NCI-H446 (cell line): ENCODE measurements at regions not wholly inside any gene's neighbourhood (a gene's known extent, or its start where the extent isn't known, plus 50 kb on each side); places are given as distances from the start of the nearest gene placed in this dataset.
A peak's percentile ranks its signal among the peaks of the same experiment; 100 is the strongest.
"Not testable (repeated sequence)": the region's sequence is repeated elsewhere in the genome, so short reads cannot be mapped to it uniquely, and the experiment has no call there.

Experiments
- DNase-seq, 2 experiments: peaks; one replicate each; lab custom pipeline; 2025; lab: John Stamatoyannopoulos, UW

DNA sequence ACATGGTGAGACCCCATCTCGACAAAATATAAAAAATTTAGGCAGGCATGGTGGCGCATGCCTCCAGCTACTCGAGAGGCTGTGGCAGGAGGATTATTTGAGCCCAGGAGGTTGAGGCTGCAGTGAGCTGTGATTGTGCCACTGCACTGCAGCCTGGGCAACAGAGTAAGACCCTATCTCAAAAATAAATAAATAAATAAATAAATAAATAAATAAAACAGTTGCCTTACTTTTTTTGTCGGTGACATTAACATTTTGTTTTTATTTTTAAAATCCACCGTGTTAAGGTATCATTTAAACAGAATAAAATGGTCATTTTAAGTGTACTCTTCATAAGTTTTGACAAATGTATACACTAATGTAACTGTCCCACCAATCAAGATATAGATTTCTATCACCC lies 57.0 kb downstream of the RASL11A start:
- DNase-seq, result no peak

DNA sequence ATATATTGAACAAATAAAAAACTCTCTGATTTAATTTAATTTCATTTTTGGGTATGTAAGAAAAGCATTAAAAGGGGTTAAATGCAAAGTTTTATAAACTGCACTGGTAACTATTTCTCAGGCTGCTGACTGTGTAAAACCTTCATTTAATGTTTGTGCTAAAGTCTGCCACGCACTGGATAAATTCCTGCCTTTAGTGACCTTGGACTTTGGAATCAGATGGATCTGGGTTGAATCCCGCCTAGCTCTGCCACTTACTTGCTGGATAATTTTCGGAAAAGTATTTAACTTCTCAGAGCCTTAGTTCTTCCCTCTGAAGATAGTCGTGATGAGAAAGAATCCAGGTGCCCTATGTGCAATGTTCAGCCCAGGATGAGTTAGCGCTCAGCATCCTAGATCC lies 58.6 kb downstream of the RASL11A start:
- no peak for DNase-seq

DNA sequence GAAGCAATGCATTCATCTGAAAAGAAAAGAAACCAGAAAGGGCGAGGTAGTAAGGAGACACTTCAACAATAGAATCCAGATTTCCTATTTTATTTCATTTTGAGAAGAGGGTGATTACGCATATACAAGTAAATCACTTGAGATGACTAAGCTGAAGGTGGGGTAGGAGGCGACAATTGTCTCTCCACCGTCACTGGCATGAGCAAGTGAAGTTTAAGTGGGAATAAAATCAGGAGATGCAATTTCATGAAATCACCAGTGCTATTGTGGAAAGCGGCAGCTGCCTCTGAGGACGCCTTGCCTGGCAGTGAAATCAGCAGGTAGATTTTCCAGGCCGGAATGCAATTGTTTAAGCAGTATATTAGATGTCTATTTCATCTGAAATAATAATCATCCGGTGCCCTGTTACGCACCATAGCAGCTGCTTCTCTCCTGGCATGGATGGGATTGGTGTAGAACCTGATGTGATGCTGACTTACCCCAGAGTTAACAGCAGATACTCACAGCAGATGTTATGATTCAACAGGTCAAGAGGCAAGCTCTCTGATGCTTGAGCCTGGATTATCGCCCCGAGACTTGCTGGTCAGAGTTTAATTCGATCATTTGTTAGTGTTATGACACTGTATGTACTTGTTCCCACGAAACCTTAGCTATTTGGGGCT lies 64.3 kb downstream of the RASL11A start:
- DNase-seq, result no peak

DNA sequence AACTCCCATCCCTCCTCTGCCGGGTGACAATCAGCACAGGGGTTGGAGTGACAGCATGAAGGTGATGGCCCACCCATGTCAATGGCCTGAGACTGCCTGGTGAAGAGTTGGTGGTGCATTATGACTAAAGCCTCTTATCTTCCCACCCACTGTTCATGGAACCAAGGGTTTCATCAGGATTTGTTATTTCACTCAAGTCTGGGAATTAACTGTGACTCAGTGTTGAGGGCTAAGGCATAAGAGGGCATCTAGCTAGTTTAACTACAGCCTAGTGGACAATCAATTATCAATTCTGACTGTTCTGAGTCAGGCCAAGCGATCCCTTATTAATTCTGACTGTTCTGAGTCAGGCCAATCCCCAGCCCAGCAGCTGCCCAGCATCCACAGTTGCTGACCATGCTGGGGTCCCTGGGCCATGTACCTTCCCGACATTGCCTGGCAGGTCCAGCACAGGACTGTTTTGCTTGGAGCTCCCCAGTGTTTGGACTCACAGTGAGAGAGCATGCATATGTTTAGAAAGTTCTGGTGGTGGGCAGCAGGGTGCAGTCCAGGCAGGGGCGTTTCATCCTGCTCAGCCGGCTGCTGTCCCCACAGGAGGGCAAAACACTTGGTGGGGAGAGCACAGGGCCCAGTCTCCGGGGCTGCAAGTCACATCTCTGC lies 65.5 kb downstream of the RASL11A start:
- DNase-seq, result no peak

DNA sequence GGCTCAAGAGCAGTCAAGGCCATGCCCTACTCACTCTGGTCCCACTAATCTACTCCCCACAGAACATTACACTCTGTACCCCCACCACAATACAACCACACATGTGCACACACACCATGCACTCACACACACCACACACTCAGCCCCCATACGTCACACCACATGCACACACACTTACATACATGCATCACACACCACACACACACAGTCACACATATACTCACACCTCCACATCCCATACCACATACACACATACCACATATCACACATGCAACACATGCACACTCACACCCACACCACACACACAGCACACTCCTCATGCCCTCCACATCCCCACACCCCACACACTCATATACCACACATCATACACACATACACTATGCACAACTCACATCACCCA lies 67.6 kb downstream of the RASL11A start:
- no peak for DNase-seq

DNA sequence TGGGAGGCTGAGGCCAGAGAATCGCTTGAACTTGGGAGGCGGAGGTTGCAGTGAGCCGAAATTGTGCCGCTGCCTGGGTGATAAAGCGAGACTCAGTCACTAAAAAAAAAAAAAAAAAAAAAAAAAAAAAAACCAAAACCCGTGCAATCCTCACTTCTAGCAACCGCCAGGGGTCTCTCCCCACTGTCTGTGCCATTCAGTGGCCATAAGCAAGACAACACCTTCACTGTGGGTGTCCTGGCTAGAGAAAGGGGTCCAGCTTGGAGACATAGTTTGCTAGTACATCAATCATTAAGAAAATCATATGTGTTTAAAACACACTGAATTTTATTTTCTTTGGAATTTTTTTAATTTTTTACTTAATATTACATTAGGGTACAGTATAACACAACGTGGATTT lies 68.2 kb downstream of the RASL11A start:
- DNase-seq, result no peak

DNA sequence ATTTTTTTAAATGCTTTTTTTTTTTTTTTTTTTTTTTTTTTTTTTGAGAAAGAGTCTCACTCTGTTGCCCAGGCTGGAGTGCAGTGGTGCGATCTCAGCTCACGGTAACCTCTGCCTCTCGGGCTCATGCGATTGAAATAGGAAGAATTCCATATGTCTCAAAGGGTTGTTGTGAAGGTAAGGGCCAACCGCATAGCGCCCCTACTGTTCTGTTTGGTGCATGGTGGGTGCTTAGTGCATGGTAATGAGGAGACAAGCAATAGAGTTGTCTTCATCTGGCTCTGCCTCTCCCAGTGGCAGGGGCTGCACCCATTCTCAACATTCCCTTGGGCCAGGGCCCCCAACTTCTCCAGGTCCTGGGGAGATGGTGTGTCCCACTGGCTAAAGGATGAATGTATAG lies 68.7 kb downstream of the RASL11A start:
- peak in 1 of 2 experiments; percentile 13 for DNase-seq

DNA sequence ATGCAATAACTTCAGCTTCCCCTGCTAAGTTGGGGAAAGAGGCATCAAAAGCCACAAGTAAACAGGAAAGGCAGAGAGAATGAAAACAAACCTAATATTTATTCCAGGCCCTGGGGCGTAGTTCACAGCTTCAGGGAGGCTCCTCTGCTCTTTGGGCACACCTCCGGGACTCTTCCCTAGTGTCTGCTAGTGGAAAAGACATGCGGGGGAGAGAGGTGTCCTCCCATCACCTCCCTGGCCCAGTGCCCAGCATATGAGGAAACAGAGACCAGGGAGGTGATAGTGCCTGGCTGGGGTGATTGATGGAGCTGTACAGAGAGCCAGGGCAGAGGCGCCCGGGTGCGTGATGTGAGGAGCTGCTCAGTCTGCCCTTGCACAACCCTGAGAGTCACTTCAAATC lies 71.0 kb downstream of the RASL11A start:
- no peak for DNase-seq

DNA sequence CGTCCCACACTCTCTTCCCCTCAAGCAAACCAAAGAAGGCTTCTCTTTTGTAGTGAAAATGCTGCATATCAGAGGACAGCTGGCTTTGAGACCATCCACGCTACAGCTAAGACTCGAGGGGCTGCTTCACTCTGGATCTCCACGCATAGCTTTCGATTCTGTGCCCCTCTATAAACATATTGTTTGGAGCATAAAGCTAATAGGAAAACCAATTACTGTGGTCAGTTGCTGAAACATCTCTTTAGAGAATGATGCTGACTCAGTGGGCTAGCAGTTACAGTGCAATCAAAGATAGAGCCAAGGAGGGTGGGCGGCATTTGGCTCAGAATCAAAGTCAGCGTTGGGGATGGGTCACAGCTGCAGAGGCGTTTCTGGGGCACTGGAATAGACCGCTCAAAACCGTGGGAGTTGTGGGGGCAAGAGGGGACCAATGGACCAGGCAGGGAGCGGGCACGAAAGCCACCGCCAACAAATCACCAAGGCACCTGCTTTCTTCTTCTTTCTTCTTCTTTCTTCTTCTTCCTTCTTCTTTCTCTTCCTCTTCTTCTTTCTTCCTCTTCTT lies 76.7 kb downstream of the RASL11A start:
- no peak for DNase-seq

DNA sequence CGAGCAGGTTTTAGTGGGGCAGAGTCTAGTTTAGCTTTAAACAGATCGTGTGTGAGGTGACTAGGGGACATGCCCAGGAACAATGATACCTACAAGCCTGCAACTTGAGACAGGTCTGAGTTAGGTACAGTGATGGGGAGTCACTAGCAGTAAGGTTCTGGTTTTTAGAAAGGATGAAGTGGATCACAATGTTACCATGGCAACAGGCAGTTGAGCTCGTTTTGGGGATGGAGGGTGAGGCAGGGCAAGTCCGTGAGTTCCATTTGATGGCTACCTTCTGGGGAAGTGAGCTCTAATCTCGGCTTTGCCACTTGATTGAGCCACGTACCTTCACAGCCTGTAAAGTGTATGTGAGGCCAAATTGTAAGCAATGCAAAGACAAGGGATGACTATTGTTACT lies 76.0 kb upstream of the GTF3A start:
- no peak for DNase-seq

DNA sequence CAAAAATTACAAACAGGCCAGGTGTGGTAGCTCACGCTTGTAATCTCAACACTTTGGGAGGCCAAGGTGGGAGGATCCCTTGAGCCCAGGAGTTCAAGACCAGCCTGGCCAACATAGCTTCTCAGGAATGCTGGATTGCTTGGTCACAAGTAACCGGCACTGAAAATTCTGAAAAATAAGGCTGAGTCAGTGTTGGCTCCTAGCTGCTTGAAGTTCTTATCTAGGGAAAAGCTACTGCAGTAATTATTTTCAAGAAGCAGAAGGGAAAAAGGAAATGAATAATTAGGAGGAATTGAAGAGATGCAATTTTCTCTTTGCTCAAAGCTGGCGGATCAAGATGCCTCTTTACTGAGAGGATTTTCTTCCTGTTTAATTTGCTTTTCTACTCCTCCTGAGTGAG lies 75.0 kb upstream of the GTF3A start:
- DNase-seq, result no peak

DNA sequence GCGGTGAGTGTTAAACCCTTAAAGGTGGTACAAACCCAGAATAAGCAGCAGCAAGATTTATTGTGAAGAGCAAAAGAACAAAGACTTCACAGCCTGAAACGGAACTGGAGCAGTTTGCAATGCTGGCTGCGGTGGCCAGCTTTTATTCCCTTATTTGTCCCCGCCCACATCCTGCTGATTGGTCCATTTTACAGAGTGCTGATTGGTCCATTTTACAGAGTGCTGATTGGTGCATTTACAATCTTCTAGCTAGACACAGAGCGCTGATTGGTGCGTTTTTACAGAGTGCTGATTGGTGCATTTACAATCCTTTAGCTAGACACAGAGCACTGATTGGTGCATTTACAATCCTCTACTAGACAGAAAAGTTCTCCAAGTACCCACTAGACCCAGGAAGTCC lies 73.6 kb upstream of the GTF3A start:
- not testable (repeated sequence) for DNase-seq

DNA sequence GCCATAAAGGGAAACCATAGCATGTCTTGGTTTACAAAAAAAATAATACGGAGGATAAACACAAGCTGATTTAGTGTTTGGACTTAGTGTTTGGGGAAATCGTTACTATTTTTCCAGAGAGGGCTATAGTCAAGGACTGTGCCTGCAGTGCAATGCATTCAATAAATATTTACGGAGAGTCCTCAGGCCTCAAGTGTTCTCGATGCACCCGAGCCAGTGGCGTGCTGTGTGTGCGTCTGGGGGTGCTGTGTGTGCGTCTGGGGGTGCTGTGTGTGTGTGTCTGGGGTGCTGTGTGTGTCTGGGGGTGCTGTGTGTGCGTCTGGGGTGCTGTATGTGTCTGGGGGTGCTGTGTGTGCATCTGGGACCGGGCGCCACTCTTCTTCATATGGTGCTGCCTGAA lies 71.7 kb upstream of the GTF3A start:
- DNase-seq, result no peak

DNA sequence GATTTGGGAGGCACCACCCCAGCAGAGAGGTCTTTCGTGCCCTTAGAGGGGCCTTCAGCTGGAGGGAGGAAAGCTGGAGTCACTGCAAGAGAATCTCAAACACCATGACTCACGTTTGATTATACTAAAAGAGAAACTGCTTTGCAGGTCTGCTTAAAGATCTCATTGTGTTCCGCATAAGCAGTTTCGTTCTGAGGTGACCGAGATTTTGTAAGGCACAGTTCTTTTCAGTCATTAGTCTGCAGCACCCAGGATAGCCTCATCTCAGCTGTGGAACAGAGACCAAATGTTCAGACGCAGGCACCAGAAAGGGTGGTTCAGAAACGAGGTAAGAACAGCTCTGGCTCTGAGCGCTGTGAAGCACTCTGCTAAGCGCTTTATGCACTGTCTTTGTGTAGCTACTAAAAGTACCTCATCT lies 71.2 kb upstream of the GTF3A start:
- DNase-seq, result no peak

DNA sequence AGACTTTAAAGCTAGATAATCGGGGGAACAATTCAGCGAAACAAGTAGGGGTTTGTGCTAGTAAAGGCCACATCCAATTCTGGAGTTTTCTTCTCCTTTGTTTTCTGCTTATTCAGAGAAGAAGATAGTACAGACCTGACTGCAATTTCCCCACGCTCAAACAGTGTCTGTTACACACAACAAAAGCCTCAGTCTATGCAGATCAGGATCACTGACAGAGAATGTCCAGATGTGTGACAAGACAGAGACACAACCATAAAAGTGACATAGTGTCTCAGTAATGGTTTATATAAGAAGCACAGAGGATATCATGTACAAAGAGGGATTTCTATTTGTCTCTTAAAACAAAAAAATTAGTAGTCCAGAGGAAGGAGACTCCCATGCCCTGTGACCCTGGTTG lies 70.7 kb upstream of the GTF3A start:
- DNase-seq, result no peak

DNA sequence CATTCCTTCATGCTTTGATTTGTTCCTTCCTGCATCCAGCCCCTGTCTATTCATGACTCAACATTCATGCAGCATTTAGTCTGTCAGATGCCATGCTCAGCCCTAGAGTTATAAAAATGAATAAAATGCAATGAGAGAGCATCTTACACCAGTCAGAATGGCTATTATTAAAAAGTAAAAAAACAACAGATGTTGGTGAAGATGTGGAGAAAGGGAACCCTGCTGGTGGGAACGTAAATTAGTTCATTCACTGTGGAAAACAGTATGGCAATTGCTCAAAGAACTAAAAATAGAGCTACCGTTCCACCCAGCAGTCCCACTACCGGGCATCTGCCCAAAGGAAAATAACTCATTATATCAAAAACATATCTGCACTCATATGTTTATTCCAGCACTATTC lies 70.0 kb upstream of the GTF3A start:
- peak in 1 of 2 experiments; percentile 29 for DNase-seq

DNA sequence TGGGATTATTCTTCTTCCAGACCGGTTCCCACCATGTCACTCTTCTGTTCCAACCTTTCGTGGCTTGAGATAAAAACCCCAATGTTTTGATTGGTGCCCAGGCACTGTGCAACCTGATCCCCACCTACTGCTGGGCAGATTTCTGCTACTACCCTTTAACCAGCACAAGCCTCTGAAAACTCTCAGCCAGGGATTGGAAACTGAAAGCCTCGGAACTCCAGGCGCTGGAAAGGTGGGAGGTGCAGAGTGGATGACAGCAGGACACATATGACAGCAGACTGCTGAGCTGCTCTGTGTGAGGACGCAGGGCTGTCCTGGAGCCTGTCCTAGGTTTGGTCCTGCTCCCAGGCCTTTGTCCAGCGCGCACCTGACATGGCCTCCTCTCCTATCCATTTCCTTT lies 68.5 kb upstream of the GTF3A start:
- no peak for DNase-seq

DNA sequence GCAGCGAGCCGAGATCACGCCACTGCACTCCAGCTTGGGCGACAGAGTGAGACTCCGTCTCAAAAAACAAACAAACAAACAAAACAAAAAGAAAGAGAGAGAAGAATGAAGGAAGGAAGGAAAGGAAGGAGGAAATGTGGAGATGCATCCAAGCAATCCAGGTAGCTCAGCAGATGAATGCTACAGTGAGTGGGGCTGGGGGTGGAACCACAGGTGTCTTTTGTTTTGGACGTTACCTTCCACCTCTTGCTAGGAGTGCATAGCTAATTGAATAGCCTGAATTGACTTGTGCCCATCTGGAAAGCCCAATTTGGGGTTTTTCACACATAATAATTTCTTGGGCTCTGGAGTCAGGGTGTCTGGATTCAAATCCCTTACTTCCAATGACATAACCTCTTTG lies 66.0 kb upstream of the GTF3A start:
- DNase-seq, result no peak

DNA sequence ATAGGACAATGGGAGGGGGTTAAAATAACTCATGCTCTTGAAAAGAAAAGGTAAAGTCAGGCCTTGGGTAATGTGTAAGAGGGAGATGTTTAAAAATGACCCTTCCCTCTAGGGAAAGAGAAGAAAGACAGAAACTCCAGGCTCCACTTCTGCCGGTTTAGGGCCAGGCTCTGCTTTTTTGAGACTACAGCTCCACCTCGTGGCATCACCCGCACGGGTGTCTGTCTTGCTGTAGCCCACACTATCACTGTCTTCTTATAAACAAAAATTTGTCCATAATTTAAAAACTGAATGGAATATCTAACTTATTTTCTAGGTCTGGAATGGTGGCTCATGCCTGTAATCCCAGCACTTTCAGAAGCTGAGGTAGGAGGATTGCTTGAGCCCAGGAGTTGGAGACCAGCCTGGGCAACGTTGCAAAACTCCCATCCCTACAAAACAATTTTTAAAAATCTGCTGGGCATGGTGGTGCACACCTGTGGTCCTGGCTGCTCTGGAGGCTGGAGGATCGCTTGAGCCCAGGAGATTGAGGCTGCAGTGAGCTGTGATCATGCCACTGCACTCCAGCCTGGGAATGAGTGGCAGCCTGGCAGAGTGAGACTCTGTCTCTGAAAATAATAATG lies 65.1 kb upstream of the GTF3A start:
- DNase-seq, result peak; percentile 20 to 46

DNA sequence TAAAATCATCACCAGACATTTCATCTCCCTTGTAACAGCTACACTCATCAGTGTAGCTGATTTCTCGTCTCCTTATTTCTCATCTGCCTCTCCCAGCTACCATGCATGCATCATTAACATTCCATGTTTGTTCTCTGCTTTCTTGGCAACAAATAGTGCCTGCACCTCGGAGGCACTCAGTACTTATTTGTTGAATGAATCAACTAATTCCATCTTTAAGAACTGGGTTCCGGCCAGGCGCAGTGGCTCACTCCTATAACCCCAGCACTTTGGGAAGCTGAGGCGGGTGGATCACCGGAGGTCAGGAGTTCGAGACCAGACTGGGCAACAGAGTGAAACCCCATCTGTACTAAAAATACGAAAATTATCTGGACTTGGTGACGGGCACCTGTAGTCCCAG lies 63.9 kb upstream of the GTF3A start:
- no peak for DNase-seq

DNA sequence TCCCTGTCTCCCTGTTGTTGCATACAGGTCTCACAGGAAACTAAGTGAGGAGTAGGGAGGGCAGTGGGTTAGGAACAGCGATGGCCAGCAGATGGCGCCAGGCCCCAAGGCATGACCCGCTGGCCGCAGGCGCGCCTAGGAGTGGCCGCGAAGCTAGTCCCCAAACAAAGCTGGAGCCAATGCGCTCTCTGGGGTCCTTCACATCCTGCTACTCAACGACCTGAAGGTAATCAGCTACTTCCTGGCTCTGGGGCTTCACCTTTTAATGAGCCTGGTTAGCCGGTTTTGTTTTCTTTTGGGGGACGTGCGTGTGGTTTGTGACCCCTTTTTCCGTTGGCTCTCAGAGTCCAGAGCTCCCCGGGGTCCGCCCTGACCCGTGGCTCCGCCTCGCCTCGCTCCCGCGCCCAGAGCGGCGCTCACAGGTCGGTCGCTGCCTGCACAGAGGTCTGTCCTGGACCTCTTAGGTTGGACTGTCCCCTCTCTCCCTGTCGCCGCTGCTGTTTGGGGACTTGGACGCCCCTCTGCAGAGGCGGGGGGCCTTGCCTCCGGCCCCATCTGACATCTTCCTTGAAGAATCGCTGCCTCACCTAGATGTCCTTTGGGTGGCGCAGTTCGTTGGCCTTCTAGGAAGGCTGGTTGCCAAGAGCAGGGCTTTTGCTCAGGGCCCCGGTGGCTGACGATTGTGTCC lies 62.2 kb upstream of the GTF3A start:
- peak; percentile 35 to 76 for DNase-seq

DNA sequence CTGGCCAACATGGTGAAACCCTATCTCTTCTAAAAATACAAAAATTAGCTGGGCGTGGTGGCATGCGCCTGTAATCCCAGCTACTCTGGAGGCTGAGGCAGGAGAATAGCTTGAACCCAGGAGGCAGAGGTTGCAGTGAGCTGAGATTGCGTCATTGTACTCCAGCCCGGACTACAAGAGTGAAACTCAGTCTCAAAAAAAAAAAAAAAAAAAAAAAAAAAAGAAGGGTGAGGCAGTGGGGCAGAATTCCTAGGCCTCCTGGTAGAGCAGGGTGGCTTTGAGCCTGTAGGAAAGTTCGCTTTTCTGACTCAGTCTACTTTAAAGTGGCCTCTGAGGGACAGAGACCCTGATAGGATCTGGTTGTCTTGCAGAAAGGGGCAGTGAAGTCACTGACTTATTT lies 60.8 kb upstream of the GTF3A start:
- DNase-seq, result not testable (repeated sequence)

DNA sequence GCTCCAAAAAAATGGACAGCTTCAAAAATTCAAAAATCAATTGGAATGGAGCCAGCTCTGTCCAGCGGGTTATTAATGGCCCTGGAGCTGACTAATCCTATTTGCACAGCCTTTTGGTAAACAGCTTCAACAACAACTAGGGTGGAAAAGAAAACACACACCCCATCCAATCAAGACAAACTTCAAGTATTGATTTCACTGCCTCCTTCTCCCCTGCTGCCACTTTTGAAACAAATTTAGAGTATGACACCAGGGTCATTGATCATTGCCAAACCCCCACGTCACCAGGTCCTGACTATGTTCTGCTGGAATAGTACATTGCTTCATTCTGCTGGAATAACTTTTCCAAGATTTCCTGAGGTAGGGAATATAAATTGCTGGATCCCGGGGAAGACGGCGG lies 56.8 kb upstream of the GTF3A start:
- no peak for DNase-seq
